HEK293 (cell line): ENCODE measurements at regions not wholly inside any gene's neighbourhood (a gene's known extent, or its start where the extent isn't known, plus 50 kb on each side); places are given as distances from the start of the nearest gene placed in this dataset.

Experiments used
- CTCF ChIA-PET: fragments of 350-600 bp; formaldehyde crosslinking; extraction: SDS; loops from one replicate; lab custom pipeline; 2021; ENCODE audit warnings: antibody characterized with exemption; lab: Yijun Ruan, JAX
- POLR2A ChIA-PET: fragments of 300-600 bp; formaldehyde crosslinking; extraction: SDS; loops from one replicate; lab custom pipeline; 2020; ENCODE audit warnings: antibody characterized with exemption, inconsistent platforms; lab: Yijun Ruan, JAX
- H3K27ac ChIP-seq: fragments of 200-500 bp; sonication (Bioruptor generic); 2 replicates; pipeline ENCODE4 v1.5.1; 2014; ENCODE audit warnings: low read depth, low read length, control low read depth, inconsistent platforms; ENCODE audit errors: extremely low read depth
- H3K36me3 ChIP-seq, 2 experiments: fragments of 200-500 bp in 1 of 2; sonication (Bioruptor generic) in 1 of 2; 1 replicate in 1 of 2; 2 replicates in 1 of 2; pipeline ENCODE4 v1.5.1; 2014 to 2017; ENCODE audit warnings: inconsistent platforms in 2 of 2, low read length in 2 of 2; ENCODE audit not compliant: control insufficient read depth in 2 of 2, insufficient read depth in 1 of 2
- H3K4me1 ChIP-seq: fragments of 200-500 bp; sonication (Bioruptor generic); 2 replicates; pipeline ENCODE4 v1.5.1; 2014; ENCODE audit warnings: mild to moderate bottlenecking, low read length, inconsistent platforms; ENCODE audit not compliant: control insufficient read depth, insufficient read depth
- H3K4me3 ChIP-seq: 2 replicates; pipeline ENCODE4 v1.5.1; 2011; ENCODE audit warnings: low read depth, mild to moderate bottlenecking, control low read depth, low read length, moderate library complexity
- H3K9me3 ChIP-seq: fragments of 200-500 bp; sonication (Bioruptor generic); 2 replicates; pipeline ENCODE4 v1.5.1; 2014; ENCODE audit warnings: low read depth, low read length, inconsistent platforms; ENCODE audit not compliant: control insufficient read depth, insufficient read depth
- GLIS2 ChIP-seq: fragments of 450-650 bp; formaldehyde crosslinking; IDR thresholded peaks from 2 replicates; pipeline ENCODE4 v1.5.1; 2016; ENCODE audit warnings: missing biosample characterization, missing genetic modification characterization
- KLF7 ChIP-seq: fragments of 450-650 bp; formaldehyde crosslinking; IDR thresholded peaks from 2 replicates; pipeline ENCODE4 v1.5.1; 2016; ENCODE audit warnings: missing biosample characterization, missing genetic modification characterization, borderline replicate concordance
- SP3 ChIP-seq: fragments of 450-650 bp; formaldehyde crosslinking; IDR thresholded peaks from 2 replicates; pipeline ENCODE4 v1.5.1; 2016; ENCODE audit warnings: missing biosample characterization, missing genetic modification characterization
- ZBTB21 ChIP-seq: fragments of 450-650 bp; formaldehyde crosslinking; IDR thresholded peaks from 2 replicates; pipeline ENCODE4 v1.5.1; 2017; ENCODE audit warnings: missing biosample characterization, missing genetic modification characterization
- ZFP37 ChIP-seq: fragments of 450-650 bp; formaldehyde crosslinking; IDR thresholded peaks from 2 replicates; pipeline ENCODE4 v1.5.1; 2016; ENCODE audit warnings: missing biosample characterization, missing genetic modification characterization
- ZNF140 ChIP-seq: fragments of 450-650 bp; formaldehyde crosslinking; IDR thresholded peaks from 2 replicates; pipeline ENCODE4 v1.5.1; 2016; ENCODE audit warnings: missing biosample characterization, missing genetic modification characterization
- ZNF426 ChIP-seq: fragments of 450-650 bp; formaldehyde crosslinking; IDR thresholded peaks from 2 replicates; pipeline ENCODE4 v1.5.1; 2017; ENCODE audit warnings: missing biosample characterization, missing genetic modification characterization, mild to moderate bottlenecking, inconsistent platforms, moderate library complexity
- ZNF629 ChIP-seq: fragments of 450-650 bp; formaldehyde crosslinking; IDR thresholded peaks from 2 replicates; pipeline ENCODE4 v1.5.1; 2017; ENCODE audit warnings: missing biosample characterization, missing genetic modification characterization
- TF ChIP-seq, protein P1 (sequence below): fragments of 450-650 bp; formaldehyde crosslinking; IDR thresholded peaks from 2 replicates; pipeline ENCODE4 v1.5.1; 2016; ENCODE audit warnings: missing biosample characterization, missing genetic modification characterization
- TF ChIP-seq, protein P2 (sequence below): fragments of 450-650 bp; formaldehyde crosslinking; IDR thresholded peaks from 2 replicates; pipeline ENCODE4 v1.5.1; 2016; ENCODE audit warnings: missing biosample characterization, missing genetic modification characterization
- TF ChIP-seq, protein P3 (sequence below): fragments of 450-650 bp; formaldehyde crosslinking; IDR thresholded peaks from 2 replicates; pipeline ENCODE4 v1.5.1; 2016; ENCODE audit warnings: missing biosample characterization, missing genetic modification characterization
- TF ChIP-seq, protein P4 (sequence below): fragments of 450-650 bp; formaldehyde crosslinking; IDR thresholded peaks from 2 replicates; pipeline ENCODE4 v1.5.1; 2016; ENCODE audit warnings: missing biosample characterization, missing genetic modification characterization

DNA sequence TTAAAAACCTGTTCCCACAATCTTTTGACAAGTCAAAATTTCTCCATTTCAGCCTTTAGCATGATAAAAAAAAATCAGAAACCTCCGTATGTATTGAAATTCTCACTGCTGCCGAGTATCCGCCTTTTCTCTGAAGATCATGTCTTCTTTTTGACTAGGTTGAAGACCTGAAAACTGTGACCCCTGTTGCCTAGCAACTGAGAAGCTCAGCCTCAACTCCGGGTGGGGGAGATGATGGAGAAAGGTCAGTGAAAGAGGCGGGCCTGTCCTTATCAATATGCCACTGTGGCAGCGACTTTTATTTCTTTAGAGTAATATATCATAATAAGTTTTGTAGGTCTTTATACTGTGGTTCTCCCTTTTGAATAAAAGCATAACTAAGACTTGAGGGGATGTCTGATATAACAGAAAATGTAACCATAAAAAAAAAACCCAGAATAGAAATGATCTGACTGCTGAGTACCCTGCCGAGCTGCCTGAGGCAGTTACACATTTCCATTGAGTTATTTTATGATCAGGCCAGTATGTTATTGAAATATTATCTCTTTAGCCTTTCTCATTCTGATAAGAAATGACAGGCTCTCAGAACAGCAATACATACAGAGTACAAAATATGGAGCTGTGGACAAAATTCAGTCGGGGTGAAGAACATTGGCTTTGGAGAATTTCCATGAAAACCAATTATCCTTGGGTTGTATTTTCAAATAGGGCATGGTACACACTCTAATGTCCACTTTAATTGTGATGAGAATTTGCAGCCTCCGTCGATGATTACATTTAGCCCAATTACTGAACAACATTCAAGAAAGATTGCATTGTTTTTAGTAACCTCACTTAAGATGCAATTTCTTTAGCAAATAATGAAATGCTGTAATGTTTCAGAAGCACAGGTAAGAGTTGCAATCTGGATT, 136.7 kb upstream of the EEF1E1 start (continued):
- TF ChIP-seq SP3 (tag by site-specific recombination): no peak

DNA sequence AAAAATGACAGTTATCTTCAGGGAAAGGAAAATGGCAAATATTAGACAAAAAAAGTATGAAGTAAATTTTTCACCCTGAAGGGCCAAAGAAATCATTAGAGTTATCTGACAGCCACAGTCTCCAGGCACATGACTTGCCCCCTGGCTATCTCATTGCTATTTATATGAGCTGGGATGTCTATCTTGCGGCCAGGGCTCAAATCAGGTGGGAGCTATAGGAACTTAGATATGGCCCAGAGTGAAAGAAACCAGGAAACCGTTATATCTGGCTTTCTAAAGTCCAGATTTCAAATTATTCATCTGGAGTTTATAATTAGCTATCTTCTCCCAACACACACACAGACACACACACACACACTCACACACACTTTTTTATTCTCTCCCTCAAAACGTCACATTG, 135.3 kb upstream of the EEF1E1 start:
- H3K36me3 ChIP-seq: no peaks in the 10 kb centered on the region
- POLR2A ChIA-PET: no interaction called here
- H3K9me3 ChIP-seq: no peaks in the 10 kb centered on the region
- H3K27ac ChIP-seq: no peak overlapping the region
- CTCF ChIA-PET: no interaction called here
- no peak overlapping the region for H3K4me3 ChIP-seq
- no peak for TF ChIP-seq ZNF426
- TF ChIP-seq, all 188 proteins: peak for 0
- H3K4me1 ChIP-seq: peaks cover 3% of the 10 kb centered on the region; the same call in 1 of the 2 replicates

DNA sequence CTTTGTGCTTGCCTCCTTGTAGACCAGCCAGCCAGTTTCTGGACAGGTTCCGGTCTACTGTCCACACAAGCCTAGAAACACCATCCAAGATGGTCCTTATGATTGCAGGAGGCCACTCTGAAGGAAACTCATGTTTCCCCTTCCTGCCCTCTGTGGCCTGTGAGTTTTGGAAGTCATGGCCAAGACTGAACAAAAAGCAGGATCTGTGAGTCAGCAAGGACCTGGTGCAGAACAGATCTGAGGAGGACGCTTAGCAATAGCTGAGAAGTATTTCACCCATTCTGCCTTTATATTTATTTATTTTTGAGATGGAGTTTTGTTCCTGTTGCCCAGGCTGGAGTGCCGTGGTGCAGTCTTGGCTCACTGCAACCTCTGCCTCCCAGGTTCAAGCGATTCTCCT, 134.6 kb upstream of the EEF1E1 start:
- no peaks in the 10 kb centered on the region for H3K9me3 ChIP-seq
- no peaks in the 10 kb centered on the region for H3K36me3 ChIP-seq
- H3K4me1 ChIP-seq: peaks cover 3% of the 10 kb centered on the region; the same call in 1 of the 2 replicates
- no peak overlapping the region for H3K4me3 ChIP-seq
- H3K27ac ChIP-seq: no peak overlapping the region
- CTCF ChIA-PET: no interaction called here
- POLR2A ChIA-PET: no interaction called here
- TF ChIP-seq, protein P1, sequence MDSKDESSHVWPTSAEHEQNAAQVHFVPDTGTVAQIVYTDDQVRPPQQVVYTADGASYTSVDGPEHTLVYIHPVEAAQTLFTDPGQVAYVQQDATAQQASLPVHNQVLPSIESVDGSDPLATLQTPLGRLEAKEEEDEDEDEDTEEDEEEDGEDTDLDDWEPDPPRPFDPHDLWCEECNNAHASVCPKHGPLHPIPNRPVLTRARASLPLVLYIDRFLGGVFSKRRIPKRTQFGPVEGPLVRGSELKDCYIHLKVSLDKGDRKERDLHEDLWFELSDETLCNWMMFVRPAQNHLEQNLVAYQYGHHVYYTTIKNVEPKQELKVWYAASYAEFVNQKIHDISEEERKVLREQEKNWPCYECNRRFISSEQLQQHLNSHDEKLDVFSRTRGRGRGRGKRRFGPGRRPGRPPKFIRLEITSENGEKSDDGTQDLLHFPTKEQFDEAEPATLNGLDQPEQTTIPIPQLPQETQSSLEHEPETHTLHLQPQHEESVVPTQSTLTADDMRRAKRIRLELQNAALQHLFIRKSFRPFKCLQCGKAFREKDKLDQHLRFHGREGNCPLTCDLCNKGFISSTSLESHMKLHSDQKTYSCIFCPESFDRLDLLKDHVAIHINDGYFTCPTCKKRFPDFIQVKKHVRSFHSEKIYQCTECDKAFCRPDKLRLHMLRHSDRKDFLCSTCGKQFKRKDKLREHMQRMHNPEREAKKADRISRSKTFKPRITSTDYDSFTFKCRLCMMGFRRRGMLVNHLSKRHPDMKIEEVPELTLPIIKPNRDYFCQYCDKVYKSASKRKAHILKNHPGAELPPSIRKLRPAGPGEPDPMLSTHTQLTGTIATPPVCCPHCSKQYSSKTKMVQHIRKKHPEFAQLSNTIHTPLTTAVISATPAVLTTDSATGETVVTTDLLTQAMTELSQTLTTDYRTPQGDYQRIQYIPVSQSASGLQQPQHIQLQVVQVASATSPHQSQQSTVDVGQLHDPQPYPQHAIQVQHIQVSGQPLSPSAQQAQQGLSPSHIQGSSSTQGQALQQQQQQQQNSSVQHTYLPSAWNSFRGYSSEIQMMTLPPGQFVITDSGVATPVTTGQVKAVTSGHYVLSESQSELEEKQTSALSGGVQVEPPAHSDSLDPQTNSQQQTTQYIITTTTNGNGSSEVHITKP (tag by site-specific recombination): no peak
- TF ChIP-seq, protein P2, sequence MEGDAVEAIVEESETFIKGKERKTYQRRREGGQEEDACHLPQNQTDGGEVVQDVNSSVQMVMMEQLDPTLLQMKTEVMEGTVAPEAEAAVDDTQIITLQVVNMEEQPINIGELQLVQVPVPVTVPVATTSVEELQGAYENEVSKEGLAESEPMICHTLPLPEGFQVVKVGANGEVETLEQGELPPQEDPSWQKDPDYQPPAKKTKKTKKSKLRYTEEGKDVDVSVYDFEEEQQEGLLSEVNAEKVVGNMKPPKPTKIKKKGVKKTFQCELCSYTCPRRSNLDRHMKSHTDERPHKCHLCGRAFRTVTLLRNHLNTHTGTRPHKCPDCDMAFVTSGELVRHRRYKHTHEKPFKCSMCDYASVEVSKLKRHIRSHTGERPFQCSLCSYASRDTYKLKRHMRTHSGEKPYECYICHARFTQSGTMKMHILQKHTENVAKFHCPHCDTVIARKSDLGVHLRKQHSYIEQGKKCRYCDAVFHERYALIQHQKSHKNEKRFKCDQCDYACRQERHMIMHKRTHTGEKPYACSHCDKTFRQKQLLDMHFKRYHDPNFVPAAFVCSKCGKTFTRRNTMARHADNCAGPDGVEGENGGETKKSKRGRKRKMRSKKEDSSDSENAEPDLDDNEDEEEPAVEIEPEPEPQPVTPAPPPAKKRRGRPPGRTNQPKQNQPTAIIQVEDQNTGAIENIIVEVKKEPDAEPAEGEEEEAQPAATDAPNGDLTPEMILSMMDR (tag by site-specific recombination): no peak
- TF ChIP-seq, protein P3, sequence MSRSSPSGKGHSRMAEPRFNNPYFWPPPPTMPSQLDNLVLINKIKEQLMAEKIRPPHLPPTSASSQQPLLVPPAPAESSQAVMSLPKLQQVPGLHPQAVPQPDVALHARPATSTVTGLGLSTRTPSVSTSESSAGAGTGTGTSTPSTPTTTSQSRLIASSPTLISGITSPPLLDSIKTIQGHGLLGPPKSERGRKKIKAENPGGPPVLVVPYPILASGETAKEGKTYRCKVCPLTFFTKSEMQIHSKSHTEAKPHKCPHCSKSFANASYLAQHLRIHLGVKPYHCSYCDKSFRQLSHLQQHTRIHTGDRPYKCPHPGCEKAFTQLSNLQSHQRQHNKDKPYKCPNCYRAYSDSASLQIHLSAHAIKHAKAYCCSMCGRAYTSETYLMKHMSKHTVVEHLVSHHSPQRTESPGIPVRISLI: no peak
- TF ChIP-seq ZBTB21: no peak
- TF ChIP-seq ZFP37 (tag by site-specific recombination): no peak
- no peak for TF ChIP-seq KLF7 (tag by site-specific recombination)
- TF ChIP-seq, protein P4, sequence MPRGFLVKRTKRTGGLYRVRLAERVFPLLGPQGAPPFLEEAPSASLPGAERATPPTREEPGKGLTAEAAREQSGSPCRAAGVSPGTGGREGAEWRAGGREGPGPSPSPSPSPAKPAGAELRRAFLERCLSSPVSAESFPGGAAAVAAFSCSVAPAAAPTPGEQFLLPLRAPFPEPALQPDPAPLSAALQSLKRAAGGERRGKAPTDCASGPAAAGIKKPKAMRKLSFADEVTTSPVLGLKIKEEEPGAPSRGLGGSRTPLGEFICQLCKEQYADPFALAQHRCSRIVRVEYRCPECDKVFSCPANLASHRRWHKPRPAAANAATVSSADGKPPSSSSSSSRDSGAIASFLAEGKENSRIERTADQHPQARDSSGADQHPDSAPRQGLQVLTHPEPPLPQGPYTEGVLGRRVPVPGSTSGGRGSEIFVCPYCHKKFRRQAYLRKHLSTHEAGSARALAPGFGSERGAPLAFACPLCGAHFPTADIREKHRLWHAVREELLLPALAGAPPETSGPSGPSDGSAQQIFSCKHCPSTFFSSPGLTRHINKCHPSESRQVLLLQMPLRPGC: no peak
- no peak for TF ChIP-seq ZNF140 (tag by site-specific recombination)
- no peak for TF ChIP-seq GLIS2 (tag by site-specific recombination)
- TF ChIP-seq ZNF629 (tag by site-specific recombination): no peak
